GM12878 (cell line): ENCODE measurements at regions not wholly inside any gene's neighbourhood (a gene's known extent, or its start where the extent isn't known, plus 50 kb on each side); places are given as distances from the start of the nearest gene placed in this dataset.

Experiments
- ATAC-seq: fragments of 200-7000 bp; cut with Tn5 transposase; 3 replicates; pipeline ENCODE4 v1.9.1; 2020; ENCODE audit warnings: mild to moderate bottlenecking, moderate library complexity
- BruUV-seq: library from RNA; stranded (reverse); fragments of 400-500 nt; replicated peaks from 2 replicates; lab custom pipeline; 2021; lab: Mats Ljungman, UMichigan
- CTCF ChIA-PET: fragments of 300-600 bp; sonication (Branson Sonifier 250); formaldehyde crosslinking; extraction: SDS; loops from one replicate; lab custom pipeline; 2021; ENCODE audit warnings: inconsistent platforms; lab: Yijun Ruan, JAX
- POLR2A ChIA-PET: fragments of 350-600 bp; formaldehyde crosslinking; extraction: SDS; loops from one replicate; lab custom pipeline; 2021; ENCODE audit warnings: inconsistent platforms; lab: Charles Lee
- RAD21 ChIA-PET: fragments of 300-600 bp; sonication (Branson Sonifier 250); formaldehyde crosslinking; loops from one replicate; lab custom pipeline; 2023; ENCODE audit warnings: antibody characterized with exemption; ENCODE audit not compliant: unreplicated experiment; lab: Charles Lee
- SMC1A ChIA-PET: fragments of 300-600 bp; sonication (Branson Sonifier 250); formaldehyde crosslinking; loops from one replicate; lab custom pipeline; 2023; ENCODE audit not compliant: unreplicated experiment, uncharacterized antibody; lab: Charles Lee
- DNase-seq: peaks from one replicate; pipeline ENCODE4 v3.0.0-alpha.2; 2011; ENCODE audit warnings: low read depth, low spot score
- FAIRE-seq: peaks from 3 replicates; lab custom pipeline; 2011; peaks lifted over from hg19 to GRCh38; lab: Jason Lieb, UNC
- H2AFZ ChIP-seq: 2 replicates; pipeline ENCODE4 v1.6.0; 2011; ENCODE audit warnings: low read depth, low read length, control low read depth; ENCODE audit not compliant: control insufficient read depth
- H3K27ac ChIP-seq: 2 replicates; pipeline ENCODE4 v1.5.1; 2011; ENCODE audit warnings: control low read depth; ENCODE audit not compliant: control insufficient read depth, insufficient read depth
- H3K27me3 ChIP-seq, 2 experiments: replicated peaks in 1 of 2; 2 replicates each; pipeline versions ENCODE4 v1.6.0 to v1.6.1; 2011; ENCODE audit warnings: low read length in 1 of 2; ENCODE audit not compliant: control insufficient read depth in 2 of 2, insufficient read depth in 2 of 2
- H3K36me3 ChIP-seq, 2 experiments: 2 replicates each; pipeline ENCODE4 v1.5.1; 2011; ENCODE audit warnings: low read length in 1 of 2; ENCODE audit not compliant: control insufficient read depth in 2 of 2, insufficient read depth in 2 of 2
- H3K4me1 ChIP-seq: 2 replicates; pipeline ENCODE4 v1.6.1; 2011; ENCODE audit warnings: mild to moderate bottlenecking, low read length, moderate library complexity, mixed read lengths; ENCODE audit not compliant: control insufficient read depth, insufficient read depth
- H3K4me2 ChIP-seq: 2 replicates; pipeline ENCODE4 v1.6.0; 2011; ENCODE audit warnings: control low read depth; ENCODE audit not compliant: control insufficient read depth, insufficient read depth
- H3K4me3 ChIP-seq: fragments of 200-600 bp; sonication (generic); 2 replicates; pipeline ENCODE4 v1.5.1; 2016
- H3K79me2 ChIP-seq: 2 replicates; pipeline ENCODE4 v1.6.0; 2011; ENCODE audit warnings: low read length; ENCODE audit not compliant: control insufficient read depth, insufficient read depth
- H3K9ac ChIP-seq: 2 replicates; pipeline ENCODE4 v1.8.0; 2011; ENCODE audit warnings: low read length, control low read depth, mixed read lengths; ENCODE audit not compliant: control insufficient read depth, insufficient read depth
- H3K9me3 ChIP-seq: replicated peaks from 3 replicates; pipeline ENCODE4 v1.5.1; 2011; ENCODE audit warnings: mild to moderate bottlenecking, low read length; ENCODE audit not compliant: control insufficient read depth, insufficient read depth
- H4K20me1 ChIP-seq: 2 replicates; pipeline ENCODE4 v1.6.0; 2011; ENCODE audit not compliant: control insufficient read depth, insufficient read depth
- SMAD5 ChIP-seq: IDR thresholded peaks from 2 replicates; pipeline ENCODE4 v1.6.1; 2016; ENCODE audit warnings: antibody characterized with exemption, low read depth
- TCF3 ChIP-seq: IDR thresholded peaks from 2 replicates; pipeline ENCODE4 v1.6.1; 2012; ENCODE audit warnings: low read depth, mild to moderate bottlenecking, low read length, borderline replicate concordance; ENCODE audit not compliant: insufficient read depth
- WGBS: methylation state at CpG from one replicate; pipeline ENCODE4 v1.1.6; 2016; ENCODE audit warnings: low lambda C conversion rate; ENCODE audit not compliant: insufficient replicate concordance, insufficient coverage; ENCODE audit errors: missing lambda C conversion rate; 5-methylcytosine and 5-hydroxymethylcytosine counted together
- in situ Hi-C: fragments of 300-500 bp; cut with MboI; formaldehyde crosslinking; loops from 9 replicates; pipeline ENCODE4 v1.14.3; 2018; ENCODE audit warnings: mixed read lengths
- intact Hi-C: fragments of 100-400 bp; cut with micrococcal nuclease; formaldehyde crosslinking; loops from one replicate; pipeline ENCODE4 v1.14.2; 2022; ENCODE audit not compliant: unreplicated experiment

GRCh38 chr10:109089779-109090178 lies 833.5 kb downstream of the XPNPEP1 start:
- no peak overlapping the region for H3K27ac ChIP-seq
- no peak for TF ChIP-seq SMAD5
- ATAC-seq (no peak), FAIRE-seq (no peak), DNase-seq (no peak)
- no peaks in the 10 kb centered on the region for H3K27me3 ChIP-seq
- H3K36me3 ChIP-seq, result no peaks in the 10 kb centered on the region
- no peaks in the 10 kb centered on the region for H3K9me3 ChIP-seq
- H3K4me2 ChIP-seq, result no peak overlapping the region
- ChIA-PET SMC1A (interaction anchor here (1.4 kb wide), 1 partner anchor 11 kb away, joined by 3 read pairs; no protein-coding TSS in a partner anchor), CTCF (no interaction called here), POLR2A (no interaction called here), RAD21 (no interaction called here)
- H4K20me1 ChIP-seq, result no peaks in the 10 kb centered on the region
- 15% methylated on average over 3 of the region's 3 CpGs for WGBS
- intact Hi-C loops (no loop called here), in situ Hi-C loops (no loop called here)
- BruUV-seq, result no TSS peak
- no peaks in the 10 kb centered on the region for H3K79me2 ChIP-seq
- no peak overlapping the region for H3K9ac ChIP-seq
- H3K4me3 ChIP-seq, result no peak overlapping the region
- no peaks in the 10 kb centered on the region for H3K4me1 ChIP-seq
- no peak overlapping the region for H2AFZ ChIP-seq

GRCh38 chr10:109071539-109071938 lies 851.8 kb downstream of the XPNPEP1 start:
- RAD21 ChIA-PET, result no interaction called here
- in situ Hi-C loops, result no loop called here
- intact Hi-C loops, result no loop called here
- WGBS, result 4% methylated on average over 2 of the region's 2 CpGs
- no peaks in the 10 kb centered on the region for H3K9me3 ChIP-seq
- no peak overlapping the region for H3K4me2 ChIP-seq
- no peak overlapping the region for H3K9ac ChIP-seq
- H3K27me3 ChIP-seq, result no peaks in the 10 kb centered on the region
- CTCF ChIA-PET, result no interaction called here
- TF ChIP-seq TCF3, result no peak
- no peak overlapping the region for H2AFZ ChIP-seq
- no peaks in the 10 kb centered on the region for H3K36me3 ChIP-seq
- no peak overlapping the region for H3K4me3 ChIP-seq
- H3K4me1 ChIP-seq, result no peaks in the 10 kb centered on the region
- POLR2A ChIA-PET, result no interaction called here
- DNase-seq, result no peak
- SMC1A ChIA-PET, result no interaction called here
- no peaks in the 10 kb centered on the region for H3K79me2 ChIP-seq
- H4K20me1 ChIP-seq, result no peaks in the 10 kb centered on the region
- no peak for ATAC-seq
- no TSS peak for BruUV-seq
- FAIRE-seq, result no peak
- H3K27ac ChIP-seq, result no peak overlapping the region
